SK-N-SH (cell line): ENCODE measurements at regions not wholly inside any gene's neighbourhood (a gene's known extent, or its start where the extent isn't known, plus 50 kb on each side); places are given as distances from the start of the nearest gene placed in this dataset.

Source experiments
- CTCF ChIA-PET: fragments of 300-600, 350-600 bp; formaldehyde crosslinking; extraction: SDS; loops from one replicate; lab custom pipeline; 2021; lab: Yijun Ruan, JAX
- POLR2A ChIA-PET: fragments of 350-600 bp; sonication (Branson Sonifier 250); formaldehyde crosslinking; extraction: SDS; loops from one replicate; lab custom pipeline; 2020; ENCODE audit warnings: antibody characterized with exemption, inconsistent platforms; lab: Yijun Ruan, JAX
- DNase-seq: peaks from one replicate; pipeline ENCODE4 v3.0.0; 2012
- H2AFZ ChIP-seq: fragments of 200-600 bp; sonication (generic); 2 replicates; pipeline ENCODE4 v1.8.1; 2016; ENCODE audit warnings: antibody characterized with exemption, mild to moderate bottlenecking, low read depth
- H3F3A ChIP-seq: fragments of 200-600 bp; sonication (generic); replicated peaks from 2 replicates; pipeline ENCODE3; 2016; ENCODE audit warnings: antibody characterized with exemption, mild to moderate bottlenecking; ENCODE audit not compliant: insufficient read depth
- H3K27ac ChIP-seq, 2 experiments: fragments of 200-500 bp in 1 of 2; fragments of 200-600 bp in 1 of 2; sonication (Bioruptor generic) in 1 of 2; sonication (generic), shearing (Covaris generic) in 1 of 2; 2 replicates each; pipeline versions ENCODE4 v1.5.1 to v1.6.1; 2014 to 2016; ENCODE audit warnings: low read depth in 2 of 2, inconsistent platforms in 1 of 2, low read length in 1 of 2, mild to moderate bottlenecking in 1 of 2, mixed read lengths in 1 of 2
- H3K27me3 ChIP-seq: fragments of 200-600 bp; sonication (generic), shearing (Covaris generic); 2 replicates; pipeline ENCODE4 v1.6.1; 2016; ENCODE audit warnings: mixed run types; ENCODE audit not compliant: insufficient read depth
- H3K36me3 ChIP-seq, 2 experiments: fragments of 200-500 bp in 1 of 2; fragments of 200-600 bp in 1 of 2; sonication (Bioruptor generic) in 1 of 2; sonication (generic) in 1 of 2; replicated peaks in 1 of 2; 2 replicates each; pipeline versions ENCODE3 to v1.5.1; 2014 to 2016; ENCODE audit warnings: low read length in 1 of 2, mild to moderate bottlenecking in 1 of 2; ENCODE audit not compliant: insufficient read depth in 2 of 2, control insufficient read depth in 1 of 2
- H3K4me1 ChIP-seq, 2 experiments: fragments of 200-500 bp in 1 of 2; fragments of 200-600 bp in 1 of 2; sonication (Bioruptor generic) in 1 of 2; sonication (generic), shearing (Covaris generic) in 1 of 2; 2 replicates each; pipeline versions ENCODE4 v1.5.1 to v1.6.1; 2014 to 2016; ENCODE audit warnings: low read depth in 1 of 2, low read length in 1 of 2, mixed run types in 1 of 2; ENCODE audit not compliant: insufficient read depth in 2 of 2, control insufficient read depth in 1 of 2
- H3K4me2 ChIP-seq: fragments of 200-600 bp; sonication (generic), shearing (Covaris generic); 2 replicates; pipeline ENCODE4 v1.6.1; 2017; ENCODE audit warnings: mixed run types
- H3K4me3 ChIP-seq, 2 experiments: fragments of 200-500 bp in 1 of 2; fragments of 200-600 bp in 1 of 2; sonication (Bioruptor generic) in 1 of 2; sonication (generic), shearing (Covaris generic) in 1 of 2; 2 replicates each; pipeline versions ENCODE4 v1.5.1 to v1.8.1; 2014 to 2016; ENCODE audit warnings: low read depth in 2 of 2, inconsistent platforms in 1 of 2, low read length in 1 of 2, mild to moderate bottlenecking in 1 of 2, mixed read lengths in 1 of 2, moderate library complexity in 1 of 2
- H3K79me2 ChIP-seq: fragments of 200-600 bp; sonication (generic); 2 replicates; pipeline ENCODE4 v1.8.1; 2017; ENCODE audit warnings: mild to moderate bottlenecking; ENCODE audit not compliant: insufficient read depth
- H3K9ac ChIP-seq: fragments of 200-600 bp; sonication (generic); 2 replicates; pipeline ENCODE4 v1.6.1; 2017; ENCODE audit warnings: mixed run types
- H3K9me2 ChIP-seq: fragments of 200-600 bp; sonication (generic); 2 replicates; pipeline ENCODE4 v1.6.1; 2017; ENCODE audit warnings: mixed run types
- H3K9me3 ChIP-seq: fragments of 200-600 bp; sonication (generic); 2 replicates; pipeline ENCODE4 v1.6.1; 2017; ENCODE audit warnings: mixed run types, mild to moderate bottlenecking, moderate library complexity
- H4K20me1 ChIP-seq: fragments of 200-600 bp; sonication (generic); 2 replicates; pipeline ENCODE4 v1.6.1; 2017; ENCODE audit warnings: mild to moderate bottlenecking, mixed run types; ENCODE audit not compliant: insufficient read depth
- CHD2 ChIP-seq: fragments of 150-350 bp; IDR thresholded peaks from 2 replicates; pipeline ENCODE4 v1.6.1; 2018; ENCODE audit warnings: low read length; ENCODE audit not compliant: partially characterized antibody
- FOXJ3 ChIP-seq: sonication (generic); formaldehyde crosslinking; IDR thresholded peaks from 2 replicates; pipeline ENCODE4 v1.5.1; 2020; ENCODE audit warnings: mild to moderate bottlenecking, missing genetic modification reagents
- GABPA ChIP-seq: IDR thresholded peaks from 2 replicates; pipeline ENCODE4 v1.4.0; 2012; ENCODE audit warnings: low read depth, mild to moderate bottlenecking
- MEF2A ChIP-seq: IDR thresholded peaks from 2 replicates; pipeline ENCODE4 v1.4.0; 2012; ENCODE audit warnings: low read depth, borderline replicate concordance
- MXI1 ChIP-seq: IDR thresholded peaks from 2 replicates; pipeline ENCODE4 v1.6.1; 2012; ENCODE audit warnings: mild to moderate bottlenecking, low read depth, low read length, improper control_type of control experiment
- NRF1 ChIP-seq: IDR thresholded peaks from 2 replicates; pipeline ENCODE4 v1.6.1; 2012; ENCODE audit warnings: low read depth, mild to moderate bottlenecking, low read length
- RAD21 ChIP-seq: IDR thresholded peaks from 2 replicates; pipeline ENCODE4 v1.6.1; 2012; ENCODE audit warnings: mild to moderate bottlenecking, low read length
- RCOR1 ChIP-seq: fragments of 150-350 bp; IDR thresholded peaks from 2 replicates; pipeline ENCODE4 v1.6.1; 2017; ENCODE audit warnings: antibody characterized with exemption, low read length
- SIN3A ChIP-seq: IDR thresholded peaks from 2 replicates; pipeline ENCODE4 v1.6.1; 2012; ENCODE audit warnings: low read depth, mild to moderate bottlenecking, low read length, moderate library complexity, borderline replicate concordance
- TAF1 ChIP-seq: IDR thresholded peaks from 2 replicates; pipeline ENCODE4 v1.6.1; 2012; ENCODE audit warnings: low read depth, mild to moderate bottlenecking, low read length, moderate library complexity, borderline replicate concordance
- TCF12 ChIP-seq: IDR thresholded peaks from 2 replicates; pipeline ENCODE4 v1.4.0; 2012
- TEAD4 ChIP-seq: IDR thresholded peaks from 2 replicates; pipeline ENCODE4 v1.4.0; 2012; ENCODE audit warnings: mild to moderate bottlenecking, borderline replicate concordance; ENCODE audit not compliant: insufficient read depth
- YY1 ChIP-seq: IDR thresholded peaks from 2 replicates; pipeline ENCODE4 v1.4.0; 2012; ENCODE audit warnings: low read depth, mild to moderate bottlenecking
- WGBS: methylation state at CpG from one replicate; pipeline ENCODE4 v1.1.6; 2017; ENCODE audit warnings: low lambda C conversion rate; 5-methylcytosine and 5-hydroxymethylcytosine counted together
- TF ChIP-seq, protein P1 (sequence below): IDR thresholded peaks from 2 replicates; pipeline ENCODE4 v1.4.0; 2012; ENCODE audit warnings: low read depth, borderline replicate concordance
- TF ChIP-seq, protein P2 (sequence below): IDR thresholded peaks from 2 replicates; pipeline ENCODE4 v1.4.0; 2012; ENCODE audit warnings: low read depth
- TF ChIP-seq, protein P3 (sequence below): fragments of 150-350 bp; IDR thresholded peaks from 2 replicates; pipeline ENCODE4 v1.6.1; 2016; ENCODE audit warnings: mild to moderate bottlenecking, low read depth, low read length
- TF ChIP-seq, protein P4 (sequence below): IDR thresholded peaks from 2 replicates; pipeline ENCODE4 v1.4.0; 2012; ENCODE audit warnings: low read depth, borderline replicate concordance

DNA sequence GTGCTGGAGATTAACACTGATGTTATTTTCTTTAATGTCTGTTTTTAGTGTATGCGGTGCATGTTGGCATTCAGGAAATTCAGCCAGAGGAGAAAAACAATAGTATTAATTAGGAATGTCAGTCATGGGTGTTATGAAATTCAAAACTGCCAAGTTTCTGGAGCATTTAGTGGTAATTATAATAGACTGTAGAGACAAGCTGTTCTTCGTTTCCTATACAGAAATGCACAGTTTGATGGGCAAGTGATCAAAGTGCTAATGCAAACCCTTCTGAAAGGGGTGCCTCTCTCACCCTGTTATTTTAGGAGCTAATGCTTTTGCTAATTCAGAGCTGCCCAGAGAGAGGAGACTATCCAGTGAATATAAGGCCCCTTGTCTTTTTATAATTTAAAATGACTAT is 573.8 kb upstream of the EEF2KMT start:
- Histone ChIP-seq H3K4me1 (no peaks in the 10 kb centered on the region), H3K79me2 (no peaks in the 10 kb centered on the region), H3K27me3 (no peaks in the 10 kb centered on the region), H3K27ac (no peak overlapping the region), H3K9me3 (no peaks in the 10 kb centered on the region), H3K4me2 (no peak overlapping the region), H3K36me3 (no peaks in the 10 kb centered on the region), H3K9me2 (no peaks in the 10 kb centered on the region), H3F3A (no peaks in the 10 kb centered on the region), H3K9ac (no peak overlapping the region), H4K20me1 (no peaks in the 10 kb centered on the region), H2AFZ (no peak overlapping the region), H3K4me3 (no peak overlapping the region)
- CTCF ChIA-PET = interaction anchor here (1.1 kb wide), 1 partner anchor 153 kb away, joined by 3 read pairs; no protein-coding TSS in a partner anchor
- TF ChIP-seq FOXJ3 (CRISPR knock-in tag) = no peak
- no peak for TF ChIP-seq YY1
- TF ChIP-seq TEAD4 = no peak
- TF ChIP-seq, protein P1, sequence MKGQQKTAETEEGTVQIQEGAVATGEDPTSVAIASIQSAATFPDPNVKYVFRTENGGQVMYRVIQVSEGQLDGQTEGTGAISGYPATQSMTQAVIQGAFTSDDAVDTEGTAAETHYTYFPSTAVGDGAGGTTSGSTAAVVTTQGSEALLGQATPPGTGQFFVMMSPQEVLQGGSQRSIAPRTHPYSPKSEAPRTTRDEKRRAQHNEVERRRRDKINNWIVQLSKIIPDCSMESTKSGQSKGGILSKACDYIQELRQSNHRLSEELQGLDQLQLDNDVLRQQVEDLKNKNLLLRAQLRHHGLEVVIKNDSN = no peak
- TF ChIP-seq NRF1 = no peak
- TF ChIP-seq, protein P2, sequence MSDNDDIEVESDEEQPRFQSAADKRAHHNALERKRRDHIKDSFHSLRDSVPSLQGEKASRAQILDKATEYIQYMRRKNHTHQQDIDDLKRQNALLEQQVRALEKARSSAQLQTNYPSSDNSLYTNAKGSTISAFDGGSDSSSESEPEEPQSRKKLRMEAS = no peak
- TF ChIP-seq TCF12 = no peak
- no peak for TF ChIP-seq SIN3A
- TF ChIP-seq, protein P3, sequence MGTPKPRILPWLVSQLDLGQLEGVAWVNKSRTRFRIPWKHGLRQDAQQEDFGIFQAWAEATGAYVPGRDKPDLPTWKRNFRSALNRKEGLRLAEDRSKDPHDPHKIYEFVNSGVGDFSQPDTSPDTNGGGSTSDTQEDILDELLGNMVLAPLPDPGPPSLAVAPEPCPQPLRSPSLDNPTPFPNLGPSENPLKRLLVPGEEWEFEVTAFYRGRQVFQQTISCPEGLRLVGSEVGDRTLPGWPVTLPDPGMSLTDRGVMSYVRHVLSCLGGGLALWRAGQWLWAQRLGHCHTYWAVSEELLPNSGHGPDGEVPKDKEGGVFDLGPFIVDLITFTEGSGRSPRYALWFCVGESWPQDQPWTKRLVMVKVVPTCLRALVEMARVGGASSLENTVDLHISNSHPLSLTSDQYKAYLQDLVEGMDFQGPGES = no peak
- no peak for TF ChIP-seq GABPA
- TF ChIP-seq RCOR1 = no peak
- no peak for TF ChIP-seq MEF2A
- no peak for TF ChIP-seq TAF1
- POLR2A ChIA-PET = no interaction called here
- no peak for DNase-seq
- WGBS = 30% methylated on average over 2 of the region's 2 CpGs

DNA sequence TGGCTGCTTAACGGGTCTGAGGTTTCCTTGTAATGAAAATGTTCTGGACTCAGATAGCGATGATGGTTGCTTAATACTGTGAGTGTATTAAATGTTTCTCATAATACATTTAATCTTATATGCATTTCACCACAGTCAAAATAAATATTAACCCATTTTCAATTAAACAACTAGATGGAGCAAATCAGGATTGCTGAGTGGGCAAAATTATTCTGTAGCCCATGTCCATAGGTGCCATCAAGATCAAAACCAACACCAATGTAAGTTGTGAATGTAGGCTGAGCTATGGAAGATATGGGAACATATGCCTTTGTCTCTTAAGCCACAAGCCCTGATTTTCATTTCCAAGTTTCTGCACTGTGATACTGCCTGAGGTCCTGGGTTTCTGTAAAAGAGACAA is 572.6 kb upstream of the EEF2KMT start:
- Histone ChIP-seq H3K79me2 (no peaks in the 10 kb centered on the region), H3K27ac (no peak overlapping the region), H3K27me3 (no peaks in the 10 kb centered on the region), H2AFZ (no peak overlapping the region), H3K4me2 (no peak overlapping the region), H3K4me3 (no peak overlapping the region), H3K9me3 (no peaks in the 10 kb centered on the region), H3K36me3 (no peaks in the 10 kb centered on the region), H3K4me1 (peaks cover 0 to 5% of the 10 kb centered on the region in 2 experiments; a peak in 1 of 4 replicates), H3F3A (no peaks in the 10 kb centered on the region), H3K9ac (no peak overlapping the region), H3K9me2 (no peaks in the 10 kb centered on the region), H4K20me1 (no peaks in the 10 kb centered on the region)
- POLR2A ChIA-PET = no interaction called here
- WGBS = 31% methylated on average over 2 of the region's 2 CpGs
- no peak for DNase-seq
- no peak for TF ChIP-seq MXI1
- no peak for TF ChIP-seq FOXJ3 (CRISPR knock-in tag)
- no peak for TF ChIP-seq TEAD4
- TF ChIP-seq NRF1 = no peak
- no peak for TF ChIP-seq RAD21
- TF ChIP-seq, protein P4, sequence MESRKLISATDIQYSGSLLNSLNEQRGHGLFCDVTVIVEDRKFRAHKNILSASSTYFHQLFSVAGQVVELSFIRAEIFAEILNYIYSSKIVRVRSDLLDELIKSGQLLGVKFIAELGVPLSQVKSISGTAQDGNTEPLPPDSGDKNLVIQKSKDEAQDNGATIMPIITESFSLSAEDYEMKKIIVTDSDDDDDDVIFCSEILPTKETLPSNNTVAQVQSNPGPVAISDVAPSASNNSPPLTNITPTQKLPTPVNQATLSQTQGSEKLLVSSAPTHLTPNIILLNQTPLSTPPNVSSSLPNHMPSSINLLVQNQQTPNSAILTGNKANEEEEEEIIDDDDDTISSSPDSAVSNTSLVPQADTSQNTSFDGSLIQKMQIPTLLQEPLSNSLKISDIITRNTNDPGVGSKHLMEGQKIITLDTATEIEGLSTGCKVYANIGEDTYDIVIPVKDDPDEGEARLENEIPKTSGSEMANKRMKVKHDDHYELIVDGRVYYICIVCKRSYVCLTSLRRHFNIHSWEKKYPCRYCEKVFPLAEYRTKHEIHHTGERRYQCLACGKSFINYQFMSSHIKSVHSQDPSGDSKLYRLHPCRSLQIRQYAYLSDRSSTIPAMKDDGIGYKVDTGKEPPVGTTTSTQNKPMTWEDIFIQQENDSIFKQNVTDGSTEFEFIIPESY = no peak
- TF ChIP-seq, protein P3 = no peak
- no peak for TF ChIP-seq CHD2
- CTCF ChIA-PET = interaction anchor here (0.9 kb wide), 1 partner anchor 23 kb away, joined by 3 read pairs; no protein-coding TSS in a partner anchor
